ENCODE measurements at regions not wholly inside any gene's neighbourhood (a gene's known extent, or its start where the extent isn't known, plus 50 kb on each side); places are given as distances from the start of the nearest gene placed in this dataset.

DNA sequence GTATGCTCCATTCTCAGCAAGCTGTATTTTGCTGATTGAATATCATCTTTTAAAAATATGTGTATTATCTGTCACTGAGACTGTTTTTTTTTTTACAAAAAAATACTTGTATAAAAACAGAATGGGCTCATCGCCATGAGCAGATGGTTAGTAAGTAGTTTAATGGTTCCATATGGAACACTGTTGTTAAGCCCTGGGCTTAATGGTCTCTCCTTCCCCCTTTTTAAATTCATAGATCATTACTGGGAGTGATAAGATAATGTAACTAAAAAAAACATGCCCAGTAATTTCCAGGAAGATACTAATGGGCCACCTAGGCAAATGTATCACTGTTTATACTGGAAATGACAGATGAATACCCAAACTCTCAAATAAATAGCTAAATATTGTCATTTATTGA lies 95.3 kb upstream of the TPRG1 start:
- no peak overlapping the region for H3K4me3 ChIP-seq (ENCODE audit: low read depth, low read length)

DNA sequence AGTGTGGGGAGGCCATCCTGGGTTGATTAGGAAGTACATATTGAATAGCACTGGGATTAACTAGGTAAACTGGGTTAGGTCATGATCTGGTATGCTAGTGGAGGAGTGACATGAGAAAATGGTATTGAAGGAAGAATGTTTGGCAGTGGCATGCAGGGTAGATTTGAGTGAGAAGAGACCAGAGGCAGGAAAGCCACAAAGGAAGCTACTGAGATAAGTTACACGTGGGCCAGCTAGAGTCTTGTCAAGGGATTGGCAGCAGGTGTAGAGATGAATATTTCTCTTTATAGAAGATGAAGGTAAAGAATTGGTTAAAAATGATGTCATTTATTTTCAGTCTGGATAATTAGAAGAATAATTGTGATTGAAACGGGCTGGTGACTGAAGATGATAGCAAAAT lies 91.0 kb upstream of the TPRG1 start:
- H3K4me3 ChIP-seq (ENCODE audit: low read depth, low read length), result no peak overlapping the region
- TF ChIP-seq, protein P1, sequence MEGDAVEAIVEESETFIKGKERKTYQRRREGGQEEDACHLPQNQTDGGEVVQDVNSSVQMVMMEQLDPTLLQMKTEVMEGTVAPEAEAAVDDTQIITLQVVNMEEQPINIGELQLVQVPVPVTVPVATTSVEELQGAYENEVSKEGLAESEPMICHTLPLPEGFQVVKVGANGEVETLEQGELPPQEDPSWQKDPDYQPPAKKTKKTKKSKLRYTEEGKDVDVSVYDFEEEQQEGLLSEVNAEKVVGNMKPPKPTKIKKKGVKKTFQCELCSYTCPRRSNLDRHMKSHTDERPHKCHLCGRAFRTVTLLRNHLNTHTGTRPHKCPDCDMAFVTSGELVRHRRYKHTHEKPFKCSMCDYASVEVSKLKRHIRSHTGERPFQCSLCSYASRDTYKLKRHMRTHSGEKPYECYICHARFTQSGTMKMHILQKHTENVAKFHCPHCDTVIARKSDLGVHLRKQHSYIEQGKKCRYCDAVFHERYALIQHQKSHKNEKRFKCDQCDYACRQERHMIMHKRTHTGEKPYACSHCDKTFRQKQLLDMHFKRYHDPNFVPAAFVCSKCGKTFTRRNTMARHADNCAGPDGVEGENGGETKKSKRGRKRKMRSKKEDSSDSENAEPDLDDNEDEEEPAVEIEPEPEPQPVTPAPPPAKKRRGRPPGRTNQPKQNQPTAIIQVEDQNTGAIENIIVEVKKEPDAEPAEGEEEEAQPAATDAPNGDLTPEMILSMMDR (IDR thresholded peaks at IDR 0.05; ENCODE audit: borderline replicate concordance, insufficient read depth, low read depth, low read length), result no peak

More for the DNA sequence above, 95.3 kb upstream of the TPRG1 start:
- TF ChIP-seq, protein P1 (IDR thresholded peaks at IDR 0.05; ENCODE audit: borderline replicate concordance, insufficient read depth, low read depth, low read length), result no peak

DNA sequence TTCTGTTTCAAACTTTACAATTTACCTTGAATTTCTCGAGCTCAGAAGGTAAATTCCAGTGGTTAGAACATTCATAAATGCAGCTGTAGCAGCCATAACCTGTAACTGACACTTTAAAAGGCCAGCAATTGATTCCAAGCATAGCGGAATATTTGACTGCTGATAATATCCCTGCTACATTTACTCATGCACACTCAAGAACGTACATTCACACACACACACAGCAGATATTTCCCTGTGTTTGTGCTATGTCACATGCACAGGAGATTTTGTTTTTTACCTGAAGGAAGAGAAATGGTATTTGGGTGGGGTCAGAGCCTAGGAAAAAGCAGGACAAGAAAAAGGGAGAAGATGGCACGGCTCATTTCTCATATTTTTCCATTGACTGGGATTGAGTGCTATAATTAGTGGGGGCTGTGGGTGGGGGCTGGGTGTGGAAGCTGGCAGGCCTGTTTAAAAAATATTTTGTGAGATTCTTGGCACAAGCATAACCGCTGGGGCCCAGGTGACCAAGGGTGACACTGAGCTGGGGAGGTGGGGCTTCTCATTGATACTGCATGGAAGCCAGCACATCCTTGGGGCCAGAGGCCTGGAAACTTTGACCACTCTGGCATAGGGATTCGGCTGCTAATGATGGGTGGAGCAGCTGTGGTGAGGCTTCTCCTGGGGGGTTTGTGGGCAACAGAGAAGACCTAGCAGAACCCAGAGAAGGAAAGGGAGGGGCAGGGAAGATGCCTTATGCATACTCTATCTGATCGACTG lies 88.9 kb upstream of the TPRG1 start:
- no peak overlapping the region for H3K4me3 ChIP-seq (ENCODE audit: low read depth, low read length)
- TF ChIP-seq, protein P1 (IDR thresholded peaks at IDR 0.05; ENCODE audit: borderline replicate concordance, insufficient read depth, low read depth, low read length), result no peak

DNA sequence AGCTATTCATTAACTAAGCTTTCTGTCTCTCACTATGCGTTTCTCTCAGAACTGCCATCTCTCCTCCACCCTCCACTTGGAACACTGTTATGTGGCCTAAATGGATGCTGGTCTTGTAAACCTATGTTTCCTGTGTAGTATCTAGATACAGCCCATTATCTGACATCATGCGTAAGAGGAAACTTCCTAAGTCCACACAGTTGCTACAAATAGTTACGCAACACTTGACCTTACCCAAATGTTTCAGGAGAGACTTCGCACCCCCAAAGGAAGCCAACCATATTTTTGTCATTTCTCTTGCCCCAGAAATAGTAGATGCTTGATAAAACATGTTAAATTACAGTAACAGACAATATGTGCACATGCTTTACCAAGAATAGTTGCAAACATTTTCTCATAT lies 87.2 kb upstream of the TPRG1 start:
- TF ChIP-seq, protein P1 (IDR thresholded peaks at IDR 0.05; ENCODE audit: borderline replicate concordance, insufficient read depth, low read depth, low read length), result no peak
- H3K4me3 ChIP-seq (ENCODE audit: low read depth, low read length), result no peak overlapping the region

DNA sequence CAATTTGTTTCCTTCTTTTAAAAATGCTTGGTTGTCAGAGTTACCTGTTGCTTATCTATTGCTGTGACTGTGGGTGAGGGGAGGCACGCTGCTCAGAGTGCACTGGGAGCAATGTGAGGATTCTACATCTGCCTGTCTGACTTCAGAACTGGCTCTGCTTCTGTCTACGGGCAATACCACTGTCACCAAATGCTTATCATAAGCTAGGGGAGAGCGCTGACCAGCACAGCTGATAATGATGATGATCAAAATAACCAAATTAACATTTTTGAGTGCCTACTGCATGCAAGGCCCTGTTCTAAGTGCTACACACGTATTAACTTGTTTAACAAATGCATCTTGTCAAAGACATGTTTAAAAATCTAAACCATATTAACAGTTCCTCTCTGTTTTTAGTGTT lies 79.2 kb upstream of the TPRG1 start:
- TF ChIP-seq, protein P1 (IDR thresholded peaks at IDR 0.05; ENCODE audit: borderline replicate concordance, insufficient read depth, low read depth, low read length), result no peak
- H3K4me3 ChIP-seq (ENCODE audit: low read depth, low read length), result no peak overlapping the region

DNA sequence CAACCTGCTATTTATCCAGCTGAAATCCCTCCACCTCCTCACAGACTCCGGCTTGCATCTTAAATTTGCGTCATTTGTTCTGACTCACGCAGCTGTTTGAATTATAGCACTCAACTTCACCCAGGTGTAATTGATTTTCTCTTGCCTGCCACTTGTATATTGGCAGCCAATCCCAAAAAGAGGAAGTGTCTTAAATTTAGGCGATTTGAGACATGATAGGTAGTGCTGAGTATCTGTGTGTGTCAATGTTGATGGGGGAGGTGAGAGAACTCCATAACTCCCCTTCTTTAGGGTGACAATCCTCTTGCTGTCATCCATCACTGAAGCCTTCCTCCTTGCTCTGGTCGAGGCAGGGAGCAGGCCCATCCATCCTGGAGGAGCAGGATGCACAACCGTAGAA lies 77.2 kb upstream of the TPRG1 start:
- TF ChIP-seq, protein P1 (IDR thresholded peaks at IDR 0.05; ENCODE audit: borderline replicate concordance, insufficient read depth, low read depth, low read length), result no peak
- H3K4me3 ChIP-seq (ENCODE audit: low read depth, low read length), result no peak overlapping the region

DNA sequence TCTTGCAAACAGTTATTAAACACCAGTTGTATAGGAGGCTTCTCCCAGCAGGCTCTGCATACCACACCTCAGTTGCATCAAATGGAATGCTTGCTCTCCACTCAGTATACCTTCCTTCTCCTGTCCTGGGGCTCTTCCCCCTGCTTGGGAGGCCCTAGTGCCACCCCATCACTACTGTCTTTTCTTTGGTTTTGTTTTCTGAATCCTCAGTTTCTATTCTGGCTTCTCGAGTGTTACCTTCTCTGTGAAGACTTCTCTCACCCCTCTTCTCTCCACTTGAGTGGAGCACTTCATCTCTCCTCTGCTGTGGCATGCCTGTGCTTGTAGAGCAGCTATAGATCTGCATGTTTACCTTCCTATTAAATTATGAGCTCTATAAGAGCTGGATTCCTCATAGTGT lies 75.7 kb upstream of the TPRG1 start:
- TF ChIP-seq, protein P1 (IDR thresholded peaks at IDR 0.05; ENCODE audit: borderline replicate concordance, insufficient read depth, low read depth, low read length), result no peak
- no peak overlapping the region for H3K4me3 ChIP-seq (ENCODE audit: low read depth, low read length)

Measured in GM12875 (cell line).